HG03565 (cell line): ENCODE measurements at regions not wholly inside any gene's neighbourhood (a gene's known extent, or its start where the extent isn't known, plus 50 kb on each side); places are given as distances from the start of the nearest gene placed in this dataset.
"Not testable (repeated sequence)": the region's sequence is repeated elsewhere in the genome, so short reads cannot be mapped to it uniquely, and the experiment has no call there.

Experiments used
- ATAC-seq: cut with Tn5 transposase; IDR thresholded peaks from one replicate; pipeline ENCODE4 v1.9.1; 2021; ENCODE audit warnings: mild to moderate bottlenecking, moderate library complexity; ENCODE audit not compliant: unreplicated experiment

- ATAC-seq: not testable (repeated sequence)
Measured at GRCh38 chr17:30689266-30690000, 135.1 kb downstream of the CRLF3 start.

DNA sequence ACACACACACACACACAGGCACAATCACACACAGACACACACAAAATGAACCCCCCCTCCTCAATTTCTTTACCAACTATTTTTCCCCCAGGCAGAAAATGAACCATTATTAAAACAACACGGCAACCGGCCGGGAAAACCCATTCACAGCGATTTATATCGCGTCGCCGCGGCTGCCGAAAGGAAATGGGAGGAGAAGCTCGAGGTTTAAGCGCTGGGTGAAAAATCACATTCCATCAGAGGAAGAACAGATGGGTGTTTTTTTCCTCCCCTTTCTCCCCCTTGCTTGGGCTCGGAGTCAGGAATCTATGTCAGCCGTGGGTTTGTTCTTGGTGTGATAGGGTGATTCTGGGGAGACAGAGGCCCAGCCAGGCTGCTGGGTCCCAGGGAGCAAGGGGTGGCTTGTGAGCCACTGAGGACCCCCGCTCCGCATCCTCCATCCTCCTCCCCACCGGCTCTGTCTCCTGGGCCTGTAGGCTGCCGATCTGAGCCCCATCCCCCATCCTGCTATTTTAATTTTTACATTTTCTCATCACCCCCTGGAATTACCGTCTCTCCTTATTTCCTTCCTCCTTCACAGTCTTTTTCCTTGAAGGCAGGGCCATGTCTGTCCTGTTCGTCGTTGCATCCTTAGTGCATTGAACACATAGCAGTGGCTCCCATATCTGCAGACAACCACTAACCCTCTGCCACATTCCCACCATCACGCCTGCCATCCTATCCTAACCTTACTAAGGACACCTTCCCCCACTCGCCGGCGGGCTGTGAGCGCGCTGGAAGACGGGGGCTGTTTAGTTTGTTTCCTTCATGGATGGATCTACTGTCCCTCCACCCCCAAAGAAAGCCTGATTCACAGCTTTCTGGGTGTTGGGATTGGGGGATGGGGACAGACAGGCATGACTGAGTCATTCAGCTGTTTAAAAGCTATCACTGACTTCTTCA is 137.7 kb downstream of the CRLF3 start:
- not testable (repeated sequence) for ATAC-seq

GRCh38 chr17:30682280-30682679 is 142.2 kb downstream of the CRLF3 start:
- not testable (repeated sequence) for ATAC-seq

DNA sequence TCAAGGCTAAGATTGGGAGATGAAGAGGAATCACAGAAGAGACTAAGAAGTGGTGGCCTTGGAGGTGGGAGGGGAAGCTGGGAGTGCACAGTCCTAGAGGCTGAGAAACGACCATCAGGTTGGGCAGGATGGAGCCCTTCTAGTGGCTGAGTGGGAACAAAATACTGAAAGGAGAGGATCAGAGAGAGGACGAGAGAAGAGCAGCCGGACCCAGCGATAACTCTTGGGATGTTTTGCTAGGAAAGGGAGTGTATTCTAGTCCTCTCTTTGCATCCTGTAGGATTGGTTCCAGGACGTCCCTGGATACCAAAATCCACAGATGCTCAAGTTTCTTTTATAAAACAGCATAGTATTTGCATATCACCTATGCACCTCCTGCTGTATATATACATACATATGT is 143.8 kb downstream of the CRLF3 start:
- not testable (repeated sequence) for ATAC-seq

DNA sequence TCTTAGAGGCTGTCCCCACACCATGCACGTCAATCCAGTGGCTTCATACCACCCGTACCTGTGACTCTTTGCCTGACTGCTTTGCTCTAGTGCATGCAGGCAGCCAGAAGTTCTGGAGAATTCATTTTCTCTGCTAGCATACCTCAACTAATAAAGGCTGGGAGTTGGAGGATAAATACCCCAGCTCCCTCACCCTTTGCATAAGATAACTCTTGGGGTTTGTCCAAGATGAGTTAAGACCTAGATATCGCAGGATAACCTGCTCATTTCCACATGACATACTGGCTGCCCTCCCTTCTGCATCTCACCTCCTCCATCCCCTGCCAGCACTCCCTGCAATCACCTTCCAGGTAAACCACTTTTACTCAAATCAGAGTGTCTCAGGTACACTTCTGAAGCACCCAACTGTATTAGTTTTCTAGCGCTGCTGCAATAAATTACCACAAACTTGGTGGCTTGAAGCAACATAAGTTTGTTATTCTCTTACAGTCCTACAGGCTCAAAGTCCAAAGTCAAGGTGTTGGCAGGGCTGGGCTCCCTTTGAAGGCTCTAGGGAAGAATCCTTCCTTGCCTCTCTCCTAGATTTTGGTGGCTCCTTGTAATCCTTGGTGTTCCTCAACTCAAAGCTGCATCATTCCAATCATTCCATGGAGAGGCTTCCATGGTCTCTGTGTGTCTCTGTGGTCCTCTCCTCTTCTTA is 146.8 kb downstream of the CRLF3 start:
- ATAC-seq: no peak

DNA sequence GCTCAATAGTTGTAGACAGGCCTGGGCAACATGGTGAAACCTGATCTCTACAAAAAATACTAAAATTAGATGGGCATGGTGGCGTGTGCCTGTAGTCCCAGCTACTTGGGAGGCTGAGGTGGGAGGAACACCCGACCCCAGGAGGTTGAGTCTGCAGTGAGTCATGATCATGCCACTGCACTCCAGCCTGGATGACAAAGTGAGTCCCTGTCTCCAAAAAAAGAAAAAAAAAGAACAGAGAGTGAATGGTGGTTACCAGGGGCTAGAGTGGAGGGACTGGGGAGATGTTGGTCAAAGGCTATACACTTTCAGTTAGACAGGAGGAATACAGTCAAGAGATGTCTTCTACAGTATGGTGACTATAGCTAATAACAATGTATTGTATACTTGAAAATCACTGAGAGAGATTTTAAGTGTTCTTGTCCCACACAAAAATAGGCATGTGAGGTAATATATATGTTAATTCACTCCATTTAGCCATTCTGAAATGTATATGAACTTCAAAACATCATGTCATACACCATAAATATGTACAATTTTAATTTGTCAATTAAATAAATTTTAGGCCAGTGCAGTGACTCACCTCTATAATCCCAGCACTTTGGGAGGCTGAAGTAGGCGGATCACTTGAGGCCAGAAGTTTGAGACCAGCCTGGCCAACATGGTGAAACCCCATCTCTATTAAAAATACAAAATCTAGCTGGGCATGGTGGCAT is 148.6 kb downstream of the CRLF3 start:
- not testable (repeated sequence) for ATAC-seq

DNA sequence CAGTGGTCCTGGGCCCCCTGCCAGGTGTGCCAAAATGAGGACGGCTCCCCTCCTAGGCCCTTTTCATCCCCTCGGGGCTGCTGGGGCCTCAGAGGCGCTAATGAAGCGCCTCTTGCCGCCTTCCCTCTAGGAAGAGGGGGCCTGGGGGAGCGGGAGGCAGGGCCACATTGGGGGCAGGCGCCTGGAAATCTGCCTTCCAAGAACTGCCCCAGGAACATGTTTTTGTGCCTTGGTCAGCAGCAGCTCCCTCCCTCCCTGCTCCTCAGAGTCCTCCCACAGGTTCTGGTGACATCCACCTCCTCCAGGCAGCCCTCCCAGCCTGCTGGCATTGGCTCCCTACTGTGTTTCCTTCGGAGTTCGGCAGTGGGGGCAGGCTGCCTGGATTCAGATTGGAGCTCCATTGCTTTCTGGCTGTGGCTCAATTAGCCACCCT is 155.3 kb downstream of the CRLF3 start:
- not testable (repeated sequence) for ATAC-seq

GRCh38 chr17:30668360-30669181 is 155.9 kb downstream of the CRLF3 start:
- ATAC-seq: not testable (repeated sequence)

DNA sequence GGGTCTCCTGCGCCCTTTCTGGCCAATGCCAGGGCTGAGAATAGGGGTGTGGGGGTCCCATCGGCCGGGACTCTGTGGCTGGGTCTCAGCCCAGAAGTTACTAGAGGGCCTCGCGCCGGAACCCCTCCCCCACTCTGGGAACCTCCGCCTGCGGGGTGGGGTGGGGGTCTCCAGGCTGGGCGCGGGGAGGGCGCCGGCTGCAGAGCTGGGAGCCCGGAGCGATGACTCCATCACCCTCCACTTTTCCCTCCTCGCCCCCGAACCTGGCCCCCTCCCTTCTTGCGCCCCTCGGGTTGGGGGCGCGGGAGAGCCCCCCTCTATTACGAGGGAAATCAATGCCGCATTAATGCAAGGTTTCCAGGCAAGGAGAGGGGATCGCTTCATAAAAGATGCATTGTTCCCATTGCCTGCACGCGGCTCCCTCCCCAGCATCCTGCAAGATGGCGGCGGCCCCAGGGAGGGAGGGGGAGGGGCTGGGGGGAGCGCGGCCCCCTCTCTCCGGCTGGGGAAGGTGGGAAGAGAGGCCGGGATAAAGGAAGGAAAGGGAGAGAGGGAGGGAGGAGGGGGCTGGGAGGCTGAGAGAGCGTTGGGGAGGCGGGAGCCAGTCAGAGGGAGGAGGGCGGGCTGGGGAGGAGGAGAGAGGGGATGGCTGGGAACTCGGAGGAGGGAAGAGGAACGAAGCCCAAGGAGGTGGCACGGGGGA is 156.7 kb downstream of the CRLF3 start:
- not testable (repeated sequence) for ATAC-seq

DNA sequence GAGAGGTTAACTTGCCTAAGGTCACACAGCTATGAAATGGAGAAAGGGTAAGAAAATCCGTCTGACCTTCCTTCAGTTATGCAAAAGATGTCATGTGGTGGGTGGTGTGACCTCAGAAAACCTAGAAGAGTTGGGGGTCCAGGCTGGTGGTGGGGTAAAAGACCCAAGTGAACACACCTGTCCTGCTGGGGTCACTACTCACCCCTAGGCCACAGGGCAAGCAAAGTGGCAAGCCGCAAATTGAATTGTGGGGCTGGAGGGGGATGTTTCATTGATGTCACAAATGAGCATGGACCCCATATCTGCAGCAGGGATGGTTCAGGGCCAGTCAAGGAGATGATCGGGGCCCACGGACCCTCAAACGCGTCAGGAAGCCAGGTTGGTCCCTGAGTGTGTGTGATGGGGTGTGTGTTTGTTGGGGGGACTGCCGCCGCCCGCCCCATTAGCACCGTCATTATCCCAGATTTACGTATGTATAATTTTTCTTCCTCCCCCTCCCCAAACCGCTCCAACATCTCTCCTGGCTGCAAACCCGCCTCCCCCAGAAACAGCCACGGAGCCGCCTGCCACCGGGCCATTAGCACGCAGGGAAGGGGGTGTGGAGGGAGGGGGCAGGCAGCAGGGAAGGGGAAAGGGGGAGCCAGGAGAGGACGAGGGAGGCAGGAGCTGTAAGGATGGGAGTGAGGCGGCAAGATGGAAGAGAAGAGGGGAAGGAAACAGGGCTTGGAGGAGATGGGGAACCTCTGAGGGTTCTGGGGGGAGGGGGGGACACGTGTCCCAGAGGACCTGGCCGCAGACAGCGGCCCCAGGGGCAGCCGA is 157.4 kb downstream of the CRLF3 start:
- ATAC-seq: not testable (repeated sequence)

GRCh38 chr17:30663727-30664455 is 160.6 kb downstream of the CRLF3 start:
- ATAC-seq: not testable (repeated sequence)

- ATAC-seq: not testable (repeated sequence)
Measured at GRCh38 chr17:30657148-30657547, 167.3 kb downstream of the CRLF3 start.

DNA sequence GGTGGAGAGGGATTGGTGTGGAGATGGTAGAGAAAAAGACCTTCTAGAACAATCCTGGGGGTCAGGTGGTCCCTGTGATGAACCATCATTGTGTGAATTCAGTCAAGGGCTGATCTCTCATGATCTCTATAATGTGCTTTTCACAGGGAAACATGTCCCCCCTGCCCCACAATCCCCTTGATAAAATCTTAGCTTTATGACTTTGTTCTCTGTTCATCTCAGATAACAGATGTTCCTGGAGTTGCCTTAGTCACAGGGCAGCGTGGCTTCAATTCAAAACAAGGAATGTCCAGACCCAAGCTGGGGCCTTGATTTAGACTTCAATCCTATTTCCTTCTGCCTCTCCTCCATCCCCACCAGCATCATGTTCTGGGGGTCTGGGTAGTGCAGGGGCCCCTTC is 171.5 kb downstream of the CRLF3 start:
- ATAC-seq: not testable (repeated sequence)

DNA sequence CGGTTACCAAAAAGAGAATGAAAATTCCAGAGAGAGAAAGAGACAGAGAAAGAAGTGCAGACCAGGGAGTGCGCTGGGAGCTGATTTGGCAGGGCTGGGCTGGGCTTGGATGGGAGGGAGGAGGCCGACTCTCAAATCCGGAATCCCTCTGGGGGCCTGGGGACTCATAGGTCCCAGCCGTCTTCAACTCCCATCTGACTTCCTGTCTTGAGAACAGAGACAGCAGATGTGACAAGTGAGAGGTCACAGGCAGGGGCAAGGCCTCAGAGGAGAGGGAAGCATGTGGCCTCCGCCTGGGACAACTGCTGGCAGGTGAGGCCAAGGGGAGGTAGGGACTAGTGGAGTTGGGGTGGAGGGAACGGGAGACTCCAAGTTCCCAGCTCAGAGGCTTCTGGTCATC is 172.9 kb downstream of the GOSR1 start:
- not testable (repeated sequence) for ATAC-seq

GRCh38 chr17:30648015-30648620 is 170.9 kb downstream of the GOSR1 start:
- ATAC-seq: not testable (repeated sequence)

- not testable (repeated sequence) for ATAC-seq
Measured at GRCh38 chr17:30645875-30646274, 168.7 kb downstream of the GOSR1 start.

DNA sequence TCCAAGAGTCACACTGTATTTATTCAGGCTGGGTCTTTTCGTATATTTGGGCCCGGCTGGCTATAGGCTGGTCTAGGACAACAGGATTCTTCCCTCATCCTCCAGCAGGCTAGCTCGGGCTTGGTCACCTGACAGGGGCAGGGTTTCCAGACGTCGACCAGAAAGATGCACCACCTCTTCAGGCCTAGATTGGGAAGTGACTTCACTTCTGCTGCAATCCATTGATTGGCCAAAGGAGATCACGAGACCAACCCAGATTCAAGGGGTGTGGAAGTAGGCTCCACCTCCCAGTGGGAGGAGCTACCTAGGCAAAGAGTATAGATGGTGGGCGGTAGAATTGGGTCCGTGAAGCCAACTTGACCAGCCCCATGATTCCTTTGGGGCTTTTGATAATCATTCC is 167.5 kb downstream of the GOSR1 start:
- ATAC-seq: not testable (repeated sequence)
